ENCODE measurements at regions not wholly inside any gene's neighbourhood (a gene's known extent, or its start where the extent isn't known, plus 50 kb on each side); places are given as distances from the start of the nearest gene placed in this dataset.

GRCh38 chr9:81388831-81389230 is 300.5 kb downstream of the TLE1 start:
- no peak for ATAC-seq (ENCODE audit: poor library complexity)
- H3K27ac ChIP-seq (ENCODE audit: low read depth in 1 of 2, low read length in 2 of 2) = no peak overlapping the region
- Mint-ChIP-seq H3K4me3 (no peak overlapping the region), H3K9me3 (peaks cover 2% of the 10 kb centered on the region), H3K36me3 (ENCODE audit: low read depth) (no peaks in the 10 kb centered on the region), H3K27me3 (no peaks in the 10 kb centered on the region), H3K27ac (no peak overlapping the region), H3K4me1 (ENCODE audit: low read depth) (no peaks in the 10 kb centered on the region)
- TF ChIP-seq CTCF (IDR thresholded peaks at IDR 0.05) = no peak
- no peaks in the 10 kb centered on the region for H3K27me3 ChIP-seq (ENCODE audit: control insufficient read depth in 1 of 2, insufficient read depth in 2 of 2, low read length in 2 of 2)
- intact Hi-C loops (cut with DNase I, micrococcal nuclease) = no loop called here
- peaks cover 0 to 3% of the 10 kb centered on the region in 2 experiments for H3K9me3 ChIP-seq (ENCODE audit: control insufficient read depth in 1 of 2, insufficient read depth in 1 of 2, low read length in 2 of 2)
- no peak for DNase-seq
- H3K4me3 ChIP-seq (ENCODE audit: low read length) = no peak overlapping the region
- ChIA-PET POLR2A (no interaction called here), CTCF (no interaction called here)
- H3K36me3 ChIP-seq (ENCODE audit: insufficient read depth, low read length) = no peaks in the 10 kb centered on the region
- no peaks in the 10 kb centered on the region for H3K4me1 ChIP-seq (ENCODE audit: insufficient read depth, low read length)

- ChIA-PET POLR2A (no interaction called here), CTCF (no interaction called here)
- no peak overlapping the region for H3K27ac Mint-ChIP-seq
- TF ChIP-seq CTCF (IDR thresholded peaks at IDR 0.05) = no peak
- ATAC-seq (ENCODE audit: poor library complexity) (no peak), DNase-seq (no peak)
- Histone ChIP-seq H3K4me3 (ENCODE audit: low read length) (no peak overlapping the region), H3K9me3 (ENCODE audit: control insufficient read depth in 1 of 2, insufficient read depth in 1 of 2, low read length in 2 of 2) (peaks cover 0 to 3% of the 10 kb centered on the region in 2 experiments), H3K4me1 (ENCODE audit: insufficient read depth, low read length) (no peaks in the 10 kb centered on the region), H3K27me3 (ENCODE audit: control insufficient read depth in 1 of 2, insufficient read depth in 2 of 2, low read length in 2 of 2) (no peaks in the 10 kb centered on the region), H3K27ac (ENCODE audit: low read depth in 1 of 2, low read length in 2 of 2) (no peak overlapping the region), H3K36me3 (ENCODE audit: insufficient read depth, low read length) (no peaks in the 10 kb centered on the region)
- no peaks in the 10 kb centered on the region for H3K27me3 Mint-ChIP-seq
- H3K9me3 Mint-ChIP-seq = peaks cover 2% of the 10 kb centered on the region
- H3K4me3 Mint-ChIP-seq = no peak overlapping the region
- no peaks in the 10 kb centered on the region for H3K36me3 Mint-ChIP-seq (ENCODE audit: low read depth)
- H3K4me1 Mint-ChIP-seq (ENCODE audit: low read depth) = no peaks in the 10 kb centered on the region
- intact Hi-C loops (cut with DNase I, micrococcal nuclease) = no loop called here
Observed at GRCh38 chr9:81387360-81388106, 301.8 kb downstream of the TLE1 start.

- H3K9me3 Mint-ChIP-seq = peaks cover 2% of the 10 kb centered on the region
- Histone ChIP-seq H3K4me1 (ENCODE audit: insufficient read depth, low read length) (no peaks in the 10 kb centered on the region), H3K4me3 (ENCODE audit: low read length) (no peak overlapping the region), H3K27me3 (ENCODE audit: control insufficient read depth in 1 of 2, insufficient read depth in 2 of 2, low read length in 2 of 2) (no peaks in the 10 kb centered on the region), H3K27ac (ENCODE audit: low read depth in 1 of 2, low read length in 2 of 2) (no peak overlapping the region), H3K36me3 (ENCODE audit: insufficient read depth, low read length) (no peaks in the 10 kb centered on the region), H3K9me3 (ENCODE audit: control insufficient read depth in 1 of 2, insufficient read depth in 1 of 2, low read length in 2 of 2) (peaks cover 0 to 3% of the 10 kb centered on the region in 2 experiments)
- H3K27me3 Mint-ChIP-seq = no peaks in the 10 kb centered on the region
- DNase-seq (no peak), ATAC-seq (ENCODE audit: poor library complexity) (no peak)
- ChIA-PET CTCF (no interaction called here), POLR2A (no interaction called here)
- H3K27ac Mint-ChIP-seq = no peak overlapping the region
- H3K4me3 Mint-ChIP-seq = no peak overlapping the region
- no peaks in the 10 kb centered on the region for H3K4me1 Mint-ChIP-seq (ENCODE audit: low read depth)
- intact Hi-C loops (cut with DNase I, micrococcal nuclease) = no loop called here
- no peaks in the 10 kb centered on the region for H3K36me3 Mint-ChIP-seq (ENCODE audit: low read depth)
- TF ChIP-seq CTCF (IDR thresholded peaks at IDR 0.05) = no peak
Observed at GRCh38 chr9:81384911-81385310, 304.4 kb downstream of the TLE1 start.

Measured in CD4-positive, alpha-beta T cell (primary cell).